Esophagus squamous epithelium (tissue), 5 donors: ENCODE measurements at regions not wholly inside any gene's neighbourhood (a gene's known extent, or its start where the extent isn't known, plus 50 kb on each side); places are given as distances from the start of the nearest gene placed in this dataset.

Source experiments
- DNase-seq: peaks from one replicate; lab custom pipeline; 2025; lab: John Stamatoyannopoulos, UW
- H3K27ac ChIP-seq, 4 donors: fragments of 200-600 bp; sonication (generic); one replicate each; pipeline ENCODE4 v1.5.1; 2016 to 2019; ENCODE audit warnings: mild to moderate bottlenecking in 1 of 4
- H3K27me3 ChIP-seq, 4 donors: fragments of 200-600 bp; sonication (generic); 1 replicate in 3 of 4; 2 replicates in 1 of 4; pipeline versions ENCODE4 v1.5.1 to v1.6.0; 2017 to 2021; ENCODE audit warnings: antibody characterized with exemption in 1 of 4
- H3K36me3 ChIP-seq, 3 donors: fragments of 200-600 bp; sonication (generic); one replicate each; pipeline ENCODE4 v1.5.1; 2016 to 2019
- H3K4me1 ChIP-seq, 3 donors: fragments of 200-600 bp; sonication (generic); one replicate each; pipeline ENCODE4 v1.5.1; 2017 to 2019
- H3K4me3 ChIP-seq, 4 donors: fragments of 200-600 bp; sonication (generic); 1 replicate in 3 of 4; 2 replicates in 1 of 4; pipeline ENCODE4 v1.5.1; 2016 to 2019; ENCODE audit warnings: mild to moderate bottlenecking in 2 of 4, moderate library complexity in 1 of 4
- H3K9me3 ChIP-seq, 3 donors: fragments of 200-600 bp; sonication (generic); one replicate each; pipeline ENCODE4 v1.5.1; 2016 to 2019
- POLR2A ChIP-seq, 4 donors: fragments of 450-650 bp; IDR thresholded peaks; one replicate each; pipeline ENCODE4 v1.6.1; 2017; ENCODE audit warnings: antibody characterized with exemption in 4 of 4, mild to moderate bottlenecking in 4 of 4, moderate library complexity in 3 of 4
- WGBS, 2 donors: methylation state at CpG; one replicate each; pipeline ENCODE4 v1.1.5; 2018; 5-methylcytosine and 5-hydroxymethylcytosine counted together
- intact Hi-C: fragments of 100-400 bp; cut with DNase I; formaldehyde crosslinking; loops from one replicate; pipeline ENCODE4 v1.15.0; 2022
- TF ChIP-seq, protein P1 (sequence below), 6 experiments: fragments of 450-650 bp in 4 of 6; fragments of 200-600 bp in 2 of 6; sonication (generic) in 2 of 6; IDR thresholded peaks; one replicate each; pipeline ENCODE4 v1.5.1; 2016 to 2019; ENCODE audit warnings: antibody characterized with exemption in 6 of 6, mild to moderate bottlenecking in 4 of 6, moderate library complexity in 4 of 6
- donor health status: DM: yes; HTN: yes; CAD: no.

DNA sequence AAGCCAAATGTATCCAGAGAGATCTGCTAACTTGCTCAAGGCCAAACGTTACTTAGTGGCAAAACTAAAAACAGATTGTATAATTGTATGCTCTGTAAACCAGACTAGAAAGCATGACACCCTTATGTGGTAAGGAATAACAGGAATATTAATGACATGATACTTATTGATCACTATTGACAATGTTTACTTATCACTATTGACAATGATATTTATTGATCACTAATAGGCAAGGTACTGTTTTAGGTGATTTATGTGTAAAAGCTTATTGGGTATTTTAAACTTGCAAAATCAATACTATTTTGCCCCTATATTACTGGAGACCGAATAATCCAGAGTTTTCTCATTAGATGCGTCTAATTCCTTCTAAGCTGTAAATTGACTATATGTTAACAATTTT, 985.1 kb downstream of the CDH11 start:
- H3K27ac ChIP-seq = no peak overlapping the region
- H3K27me3 ChIP-seq = no peaks in the 10 kb centered on the region
- 68 to 85% methylated on average over 3 of the region's 3 CpGs for WGBS, 2 donors
- TF ChIP-seq POLR2A (IDR thresholded peaks at IDR 0.05) = no peak
- TF ChIP-seq, protein P1, sequence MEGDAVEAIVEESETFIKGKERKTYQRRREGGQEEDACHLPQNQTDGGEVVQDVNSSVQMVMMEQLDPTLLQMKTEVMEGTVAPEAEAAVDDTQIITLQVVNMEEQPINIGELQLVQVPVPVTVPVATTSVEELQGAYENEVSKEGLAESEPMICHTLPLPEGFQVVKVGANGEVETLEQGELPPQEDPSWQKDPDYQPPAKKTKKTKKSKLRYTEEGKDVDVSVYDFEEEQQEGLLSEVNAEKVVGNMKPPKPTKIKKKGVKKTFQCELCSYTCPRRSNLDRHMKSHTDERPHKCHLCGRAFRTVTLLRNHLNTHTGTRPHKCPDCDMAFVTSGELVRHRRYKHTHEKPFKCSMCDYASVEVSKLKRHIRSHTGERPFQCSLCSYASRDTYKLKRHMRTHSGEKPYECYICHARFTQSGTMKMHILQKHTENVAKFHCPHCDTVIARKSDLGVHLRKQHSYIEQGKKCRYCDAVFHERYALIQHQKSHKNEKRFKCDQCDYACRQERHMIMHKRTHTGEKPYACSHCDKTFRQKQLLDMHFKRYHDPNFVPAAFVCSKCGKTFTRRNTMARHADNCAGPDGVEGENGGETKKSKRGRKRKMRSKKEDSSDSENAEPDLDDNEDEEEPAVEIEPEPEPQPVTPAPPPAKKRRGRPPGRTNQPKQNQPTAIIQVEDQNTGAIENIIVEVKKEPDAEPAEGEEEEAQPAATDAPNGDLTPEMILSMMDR (IDR thresholded peaks at IDR 0.05) = no peak
- no peaks in the 10 kb centered on the region for H3K36me3 ChIP-seq
- no peak for DNase-seq
- no peaks in the 10 kb centered on the region for H3K4me1 ChIP-seq
- H3K9me3 ChIP-seq = no peaks in the 10 kb centered on the region
- intact Hi-C loops = no loop called here
- H3K4me3 ChIP-seq = no peak overlapping the region

DNA sequence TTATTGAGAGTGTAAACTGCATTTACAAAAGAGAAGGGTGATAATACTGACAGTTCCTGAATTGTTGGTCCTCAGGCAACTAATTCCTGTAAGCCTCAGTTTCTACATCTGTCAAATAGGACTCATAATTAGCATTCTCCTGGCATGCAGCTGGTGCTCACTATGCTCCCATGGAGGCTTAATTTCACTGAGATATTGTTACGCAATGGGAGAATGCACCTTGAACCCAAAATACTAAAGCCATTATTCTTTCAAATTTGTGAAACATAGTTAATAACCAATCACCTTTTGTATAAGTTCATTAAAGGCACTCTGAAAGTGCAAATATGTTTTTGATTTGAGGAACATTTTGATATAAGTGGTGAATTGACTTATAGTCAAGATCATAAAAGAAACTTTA, 985.5 kb downstream of the CDH11 start:
- DNase-seq = no peak
- H3K4me3 ChIP-seq = no peak overlapping the region
- H3K27ac ChIP-seq = no peak overlapping the region
- intact Hi-C loops = no loop called here
- H3K27me3 ChIP-seq = no peaks in the 10 kb centered on the region
- 82 to 95% methylated on average over 1 of the region's 1 CpG for WGBS, 2 donors
- H3K9me3 ChIP-seq = no peaks in the 10 kb centered on the region
- no peaks in the 10 kb centered on the region for H3K36me3 ChIP-seq
- TF ChIP-seq, protein P1 (IDR thresholded peaks at IDR 0.05) = no peak
- no peak for TF ChIP-seq POLR2A (IDR thresholded peaks at IDR 0.05)
- no peaks in the 10 kb centered on the region for H3K4me1 ChIP-seq

DNA sequence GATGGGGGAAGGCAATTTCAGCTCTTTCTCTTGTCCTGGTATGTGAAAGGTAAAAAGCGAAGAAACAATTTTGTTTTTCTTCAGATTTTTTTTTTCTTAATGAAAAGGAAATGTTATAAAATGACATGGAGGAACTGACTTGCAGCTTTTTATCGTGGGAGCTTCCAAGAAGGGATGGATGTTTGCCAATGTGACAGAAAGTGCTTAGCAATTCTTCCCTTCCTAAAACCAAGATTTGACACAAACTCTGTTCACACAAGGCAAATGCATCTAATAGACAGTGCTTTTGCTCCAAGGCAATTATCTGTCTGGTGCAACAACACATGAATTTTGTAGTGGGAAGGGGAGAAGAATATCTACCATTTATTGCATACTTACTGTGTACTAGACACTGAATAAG, 988.5 kb downstream of the CDH11 start:
- no peak overlapping the region for H3K27ac ChIP-seq
- TF ChIP-seq, protein P1 (IDR thresholded peaks at IDR 0.05) = no peak
- TF ChIP-seq POLR2A (IDR thresholded peaks at IDR 0.05) = no peak
- no peaks in the 10 kb centered on the region for H3K36me3 ChIP-seq
- intact Hi-C loops = no loop called here
- no peak overlapping the region for H3K4me3 ChIP-seq
- no peak for DNase-seq
- H3K9me3 ChIP-seq = no peaks in the 10 kb centered on the region
- no peaks in the 10 kb centered on the region for H3K4me1 ChIP-seq
- WGBS, 2 donors = 36 to 52% methylated on average over 2 of the region's 2 CpGs
- H3K27me3 ChIP-seq = no peaks in the 10 kb centered on the region

DNA sequence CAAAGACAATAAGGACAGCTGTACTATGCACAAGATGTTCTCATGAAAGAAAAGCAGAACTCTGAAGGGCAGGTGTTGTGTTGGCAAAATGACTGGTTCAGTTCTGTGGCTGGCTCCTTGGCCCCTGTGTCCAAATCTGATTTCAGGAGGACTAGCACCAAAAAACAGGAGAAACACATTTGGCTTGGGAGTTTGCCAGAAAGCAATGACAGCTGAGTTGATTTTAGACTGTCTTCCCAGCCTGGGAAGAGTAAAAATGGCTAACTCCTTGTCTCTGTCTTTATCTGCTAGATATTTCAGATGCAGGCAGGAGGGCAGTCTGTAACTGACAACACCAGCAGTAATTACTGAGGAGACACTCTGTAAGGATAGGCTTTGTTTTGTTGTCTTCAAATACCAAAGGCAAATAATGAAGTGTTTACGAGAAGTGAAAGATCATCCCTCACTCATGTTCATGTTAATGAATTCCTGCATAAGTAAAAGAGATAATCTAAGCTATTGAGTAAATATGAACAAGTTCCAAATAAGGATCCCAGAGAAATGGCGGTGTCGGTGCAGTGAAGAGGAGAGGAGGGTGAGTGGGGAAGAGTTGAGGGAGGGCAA, 989.0 kb downstream of the CDH11 start:
- TF ChIP-seq, protein P1 (IDR thresholded peaks at IDR 0.05) = no peak
- TF ChIP-seq POLR2A (IDR thresholded peaks at IDR 0.05) = no peak

DNA sequence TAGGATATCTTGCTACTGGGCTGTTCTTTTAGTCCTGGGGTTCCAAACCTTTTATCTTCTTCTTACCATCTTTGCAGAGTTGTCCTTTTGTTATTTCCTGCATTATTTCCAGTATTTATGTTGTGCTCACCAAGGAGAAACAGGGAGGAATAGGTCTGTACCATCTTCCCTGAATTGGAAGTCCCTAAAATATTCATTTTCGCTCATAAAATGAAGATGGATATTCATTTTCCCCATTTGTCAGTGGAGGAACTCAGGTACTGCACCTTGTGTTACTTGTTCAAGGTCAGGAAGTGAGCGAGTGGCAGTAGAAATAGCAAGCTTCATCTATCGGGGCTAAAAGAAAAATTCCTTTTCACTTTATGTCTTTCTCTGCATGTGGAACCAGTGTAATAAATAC, 989.7 kb downstream of the CDH11 start:
- TF ChIP-seq POLR2A (IDR thresholded peaks at IDR 0.05) = no peak
- TF ChIP-seq, protein P1 (IDR thresholded peaks at IDR 0.05) = no peak
- no peaks in the 10 kb centered on the region for H3K27me3 ChIP-seq
- intact Hi-C loops = no loop called here
- 61 to 77% methylated on average over 3 of the region's 3 CpGs for WGBS, 2 donors
- DNase-seq = no peak
- no peak overlapping the region for H3K4me3 ChIP-seq
- no peaks in the 10 kb centered on the region for H3K4me1 ChIP-seq
- no peaks in the 10 kb centered on the region for H3K36me3 ChIP-seq
- no peak overlapping the region for H3K27ac ChIP-seq
- H3K9me3 ChIP-seq = no peaks in the 10 kb centered on the region

More for the DNA sequence above, 989.0 kb downstream of the CDH11 start:
- Histone ChIP-seq H3K27me3 (no peaks in the 10 kb centered on the region), H3K36me3 (no peaks in the 10 kb centered on the region), H3K27ac (no peak overlapping the region), H3K4me1 (no peaks in the 10 kb centered on the region), H3K9me3 (no peaks in the 10 kb centered on the region), H3K4me3 (no peak overlapping the region)
- intact Hi-C loops = no loop called here
- 35 to 46% methylated on average over 3 of the region's 3 CpGs for WGBS, 2 donors
- DNase-seq = no peak
